WTC11 (cell line): ENCODE measurements at regions not wholly inside any gene's neighbourhood (a gene's known extent, or its start where the extent isn't known, plus 50 kb on each side); places are given as distances from the start of the nearest gene placed in this dataset.

Source experiments
- ATAC-seq: fragments of 200-7000 bp; cut with Tn5 transposase; 2 replicates; pipeline ENCODE4 v1.10.0; 2021; ENCODE audit warnings: mild to moderate bottlenecking, moderate library complexity
- CTCF ChIA-PET: fragments of 300-600 bp; sonication (Branson Sonifier 250); formaldehyde crosslinking; loops from one replicate; lab custom pipeline; 2021; ENCODE audit warnings: antibody characterized with exemption; lab: Charles Lee
- POLR2A ChIA-PET: fragments of 350-600 bp; sonication (Branson Sonifier 250); formaldehyde crosslinking; loops from one replicate; lab custom pipeline; 2021; ENCODE audit warnings: antibody characterized with exemption; lab: Charles Lee
- DNase-seq: peaks from one replicate; pipeline ENCODE4 v3.0.0; 2021; ENCODE audit warnings: low spot score
- H3K27ac Mint-ChIP-seq: 2 replicates; pipeline ENCODE4 v1.8.0; 2021; ENCODE audit warnings: mixed read lengths
- H3K27me3 Mint-ChIP-seq: 2 replicates; pipeline ENCODE4 v1.8.0; 2021; ENCODE audit warnings: low read depth, mild to moderate bottlenecking, moderate library complexity, mixed read lengths
- H3K36me3 Mint-ChIP-seq: 2 replicates; pipeline ENCODE4 v1.8.0; 2021; ENCODE audit warnings: mixed read lengths
- H3K4me1 Mint-ChIP-seq: 2 replicates; pipeline ENCODE4 v1.8.0; 2022; ENCODE audit warnings: mixed read lengths
- H3K4me3 Mint-ChIP-seq: 2 replicates; pipeline ENCODE4 v1.8.0; 2021; ENCODE audit warnings: mild to moderate bottlenecking, moderate library complexity, mixed read lengths
- H3K9me3 Mint-ChIP-seq: 2 replicates; pipeline ENCODE4 v1.8.0; 2021; ENCODE audit warnings: mixed read lengths
- AR ChIP-seq: fragments of 250-450 bp; sonication (Bioruptor Pico); IDR thresholded peaks from 2 replicates; pipeline ENCODE4 v1.9.0; 2021; ENCODE audit warnings: mild to moderate bottlenecking
- CDX4 ChIP-seq: fragments of 250-450 bp; sonication (Bioruptor Pico); IDR thresholded peaks from 2 replicates; pipeline ENCODE4 v1.9.0; 2021; ENCODE audit warnings: moderate library complexity, mild to moderate bottlenecking, inconsistent platforms, borderline replicate concordance
- E2F4 ChIP-seq: sonication (generic); formaldehyde crosslinking; IDR thresholded peaks from 2 replicates; pipeline ENCODE4 v1.8.1; 2022; ENCODE audit warnings: low read depth, mild to moderate bottlenecking, moderate library complexity, missing genetic modification reagents, borderline replicate concordance
- E2F5 ChIP-seq: sonication (generic); formaldehyde crosslinking; IDR thresholded peaks from 2 replicates; pipeline ENCODE4 v1.8.1; 2022; ENCODE audit warnings: mild to moderate bottlenecking, moderate library complexity, missing genetic modification reagents
- ESRRA ChIP-seq: sonication (generic); formaldehyde crosslinking; IDR thresholded peaks from 2 replicates; pipeline ENCODE4 v1.8.1; 2022; ENCODE audit warnings: mild to moderate bottlenecking, missing genetic modification reagents, borderline replicate concordance
- ETV6 ChIP-seq: sonication (generic); formaldehyde crosslinking; IDR thresholded peaks from 2 replicates; pipeline ENCODE4 v1.8.1; 2022; ENCODE audit warnings: mild to moderate bottlenecking, missing genetic modification reagents
- HMGA2 ChIP-seq: fragments of 250-450 bp; sonication (Bioruptor Pico); IDR thresholded peaks from 2 replicates; pipeline ENCODE4 v1.4.0; 2021; ENCODE audit warnings: mild to moderate bottlenecking, moderate library complexity
- NFATC4 ChIP-seq: fragments of 250-450 bp; sonication (Bioruptor Pico); IDR thresholded peaks from 2 replicates; pipeline ENCODE4 v1.9.0; 2021; ENCODE audit warnings: mild to moderate bottlenecking
- NFYB ChIP-seq: sonication (generic); formaldehyde crosslinking; conservative IDR thresholded peaks from 2 replicates; pipeline ENCODE4 v1.8.0; 2022; ENCODE audit warnings: low read depth, missing genetic modification reagents
- SMAD4 ChIP-seq: sonication (generic); formaldehyde crosslinking; IDR thresholded peaks from 2 replicates; pipeline ENCODE4 v1.8.0; 2022; ENCODE audit warnings: mild to moderate bottlenecking, missing genetic modification reagents
- TCF7 ChIP-seq: sonication (generic); formaldehyde crosslinking; IDR thresholded peaks from 2 replicates; pipeline ENCODE4 v1.8.0; 2022; ENCODE audit warnings: mild to moderate bottlenecking, low read depth, missing genetic modification reagents, moderate library complexity
- ZBTB43 ChIP-seq: sonication (generic); formaldehyde crosslinking; IDR thresholded peaks from 2 replicates; pipeline ENCODE4 v1.8.1; 2023; ENCODE audit warnings: mild to moderate bottlenecking, missing genetic modification reagents
- ZMAT4 ChIP-seq: fragments of 250-450 bp; sonication (Bioruptor Pico); IDR thresholded peaks from 2 replicates; pipeline ENCODE4 v1.9.0; 2021; ENCODE audit warnings: mild to moderate bottlenecking
- ZNF263 ChIP-seq: sonication (generic); formaldehyde crosslinking; IDR thresholded peaks from 2 replicates; pipeline ENCODE4 v1.8.1; 2022; ENCODE audit warnings: low read depth, mild to moderate bottlenecking, moderate library complexity, missing genetic modification reagents
- ZNF671 ChIP-seq: fragments of 250-450 bp; sonication (Bioruptor Pico); IDR thresholded peaks from 2 replicates; pipeline ENCODE4 v1.8.0; 2021; ENCODE audit warnings: mild to moderate bottlenecking
- TF ChIP-seq, protein P1 (sequence below): sonication (generic); formaldehyde crosslinking; conservative IDR thresholded peaks from 2 replicates; pipeline ENCODE4 v1.8.1; 2022; ENCODE audit warnings: mild to moderate bottlenecking, missing genetic modification reagents
- TF ChIP-seq, protein P2 (sequence below): fragments of 250-450 bp; sonication (Bioruptor Pico); IDR thresholded peaks from 2 replicates; pipeline ENCODE4 v2.1.2; 2022; ENCODE audit warnings: mild to moderate bottlenecking, moderate library complexity
- TF ChIP-seq, protein P3 (sequence below): sonication (generic); formaldehyde crosslinking; IDR thresholded peaks from 2 replicates; pipeline ENCODE4 v1.8.1; 2022; ENCODE audit warnings: mild to moderate bottlenecking, missing genetic modification reagents, moderate library complexity, borderline replicate concordance
- TF ChIP-seq, protein P4 (sequence below): sonication (generic); formaldehyde crosslinking; IDR thresholded peaks from 2 replicates; pipeline ENCODE4 v1.8.1; 2023; ENCODE audit warnings: mild to moderate bottlenecking, missing genetic modification reagents, borderline replicate concordance

DNA sequence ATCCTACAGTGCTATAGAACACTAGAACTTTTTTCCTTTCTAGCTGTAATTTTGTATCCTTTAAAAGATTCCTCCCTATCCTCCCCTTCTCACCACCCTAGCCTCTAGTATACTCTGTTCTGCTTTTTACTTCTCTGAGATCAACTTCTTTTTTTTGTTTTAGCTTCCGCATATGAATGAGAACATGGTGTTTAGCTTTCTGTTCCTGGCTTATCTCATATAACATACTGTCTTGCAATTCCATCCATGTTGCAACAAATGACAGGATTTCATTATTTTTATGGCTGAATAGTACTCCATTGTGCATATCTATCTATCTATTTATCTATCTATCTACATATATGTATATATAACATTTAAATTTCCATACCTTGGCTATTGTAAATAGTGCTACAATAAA is 126.0 kb upstream of the MAN2A1 start:
- ChIA-PET CTCF (no interaction called here), POLR2A (no interaction called here)
- ATAC-seq: no peak
- TF ChIP-seq ZNF263 (CRISPR knock-in tag) (no peak), E2F4 (no peak), TCF7 (CRISPR knock-in tag) (no peak), E2F5 (CRISPR knock-in tag) (no peak), ZMAT4 (CRISPR knock-in tag) (no peak), NFYB (CRISPR knock-in tag) (no peak), NFATC4 (no peak), CDX4 (no peak), ZNF671 (no peak), ESRRA (CRISPR knock-in tag) (no peak), ETV6 (CRISPR knock-in tag) (no peak)
- TF ChIP-seq, protein P1, sequence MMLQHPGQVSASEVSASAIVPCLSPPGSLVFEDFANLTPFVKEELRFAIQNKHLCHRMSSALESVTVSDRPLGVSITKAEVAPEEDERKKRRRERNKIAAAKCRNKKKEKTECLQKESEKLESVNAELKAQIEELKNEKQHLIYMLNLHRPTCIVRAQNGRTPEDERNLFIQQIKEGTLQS (CRISPR knock-in tag): no peak
- TF ChIP-seq, protein P2, sequence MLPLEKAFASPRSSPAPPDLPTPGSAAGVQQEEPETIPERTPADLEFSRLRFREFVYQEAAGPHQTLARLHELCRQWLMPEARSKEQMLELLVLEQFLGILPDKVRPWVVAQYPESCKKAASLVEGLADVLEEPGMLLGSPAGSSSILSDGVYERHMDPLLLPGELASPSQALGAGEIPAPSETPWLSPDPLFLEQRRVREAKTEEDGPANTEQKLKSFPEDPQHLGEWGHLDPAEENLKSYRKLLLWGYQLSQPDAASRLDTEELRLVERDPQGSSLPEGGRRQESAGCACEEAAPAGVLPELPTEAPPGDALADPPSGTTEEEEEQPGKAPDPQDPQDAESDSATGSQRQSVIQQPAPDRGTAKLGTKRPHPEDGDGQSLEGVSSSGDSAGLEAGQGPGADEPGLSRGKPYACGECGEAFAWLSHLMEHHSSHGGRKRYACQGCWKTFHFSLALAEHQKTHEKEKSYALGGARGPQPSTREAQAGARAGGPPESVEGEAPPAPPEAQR (CRISPR knock-in tag): no peak
- Mint-ChIP-seq H3K27me3 (no peaks in the 10 kb centered on the region; the same call in 1 of the 2 replicates), H3K36me3 (no peaks in the 10 kb centered on the region), H3K4me3 (no peak overlapping the region), H3K4me1 (no peaks in the 10 kb centered on the region), H3K9me3 (no peaks in the 10 kb centered on the region), H3K27ac (no peak overlapping the region)
- DNase-seq: no peak

DNA sequence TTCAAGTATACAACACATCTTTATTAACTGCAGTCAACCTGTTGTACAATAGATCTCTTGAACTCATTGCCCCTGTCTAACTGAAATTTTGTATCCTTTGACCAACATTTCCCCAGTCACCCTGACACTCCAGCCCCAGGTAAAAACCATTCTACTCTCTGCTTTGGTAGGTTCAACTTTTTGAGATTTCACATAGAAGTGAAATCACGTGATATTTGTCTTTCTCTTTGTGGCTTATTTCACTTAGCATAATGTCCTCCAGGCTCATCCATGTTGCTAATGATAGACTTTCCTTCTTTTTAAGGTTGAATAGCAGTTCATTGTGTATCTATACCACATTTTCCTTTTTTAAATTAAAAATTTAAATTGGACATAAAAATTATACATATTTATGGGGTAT is 126.5 kb upstream of the MAN2A1 start:
- DNase-seq: no peak
- H3K27me3 Mint-ChIP-seq: no peaks in the 10 kb centered on the region; the same call in 1 of the 2 replicates
- no peaks in the 10 kb centered on the region for H3K9me3 Mint-ChIP-seq
- TF ChIP-seq, protein P3, sequence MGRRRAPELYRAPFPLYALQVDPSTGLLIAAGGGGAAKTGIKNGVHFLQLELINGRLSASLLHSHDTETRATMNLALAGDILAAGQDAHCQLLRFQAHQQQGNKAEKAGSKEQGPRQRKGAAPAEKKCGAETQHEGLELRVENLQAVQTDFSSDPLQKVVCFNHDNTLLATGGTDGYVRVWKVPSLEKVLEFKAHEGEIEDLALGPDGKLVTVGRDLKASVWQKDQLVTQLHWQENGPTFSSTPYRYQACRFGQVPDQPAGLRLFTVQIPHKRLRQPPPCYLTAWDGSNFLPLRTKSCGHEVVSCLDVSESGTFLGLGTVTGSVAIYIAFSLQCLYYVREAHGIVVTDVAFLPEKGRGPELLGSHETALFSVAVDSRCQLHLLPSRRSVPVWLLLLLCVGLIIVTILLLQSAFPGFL: no peak
- TF ChIP-seq ZBTB43 (CRISPR knock-in tag) (no peak), HMGA2 (no peak), SMAD4 (CRISPR knock-in tag) (no peak), AR (CRISPR knock-in tag) (no peak)
- TF ChIP-seq, protein P4, sequence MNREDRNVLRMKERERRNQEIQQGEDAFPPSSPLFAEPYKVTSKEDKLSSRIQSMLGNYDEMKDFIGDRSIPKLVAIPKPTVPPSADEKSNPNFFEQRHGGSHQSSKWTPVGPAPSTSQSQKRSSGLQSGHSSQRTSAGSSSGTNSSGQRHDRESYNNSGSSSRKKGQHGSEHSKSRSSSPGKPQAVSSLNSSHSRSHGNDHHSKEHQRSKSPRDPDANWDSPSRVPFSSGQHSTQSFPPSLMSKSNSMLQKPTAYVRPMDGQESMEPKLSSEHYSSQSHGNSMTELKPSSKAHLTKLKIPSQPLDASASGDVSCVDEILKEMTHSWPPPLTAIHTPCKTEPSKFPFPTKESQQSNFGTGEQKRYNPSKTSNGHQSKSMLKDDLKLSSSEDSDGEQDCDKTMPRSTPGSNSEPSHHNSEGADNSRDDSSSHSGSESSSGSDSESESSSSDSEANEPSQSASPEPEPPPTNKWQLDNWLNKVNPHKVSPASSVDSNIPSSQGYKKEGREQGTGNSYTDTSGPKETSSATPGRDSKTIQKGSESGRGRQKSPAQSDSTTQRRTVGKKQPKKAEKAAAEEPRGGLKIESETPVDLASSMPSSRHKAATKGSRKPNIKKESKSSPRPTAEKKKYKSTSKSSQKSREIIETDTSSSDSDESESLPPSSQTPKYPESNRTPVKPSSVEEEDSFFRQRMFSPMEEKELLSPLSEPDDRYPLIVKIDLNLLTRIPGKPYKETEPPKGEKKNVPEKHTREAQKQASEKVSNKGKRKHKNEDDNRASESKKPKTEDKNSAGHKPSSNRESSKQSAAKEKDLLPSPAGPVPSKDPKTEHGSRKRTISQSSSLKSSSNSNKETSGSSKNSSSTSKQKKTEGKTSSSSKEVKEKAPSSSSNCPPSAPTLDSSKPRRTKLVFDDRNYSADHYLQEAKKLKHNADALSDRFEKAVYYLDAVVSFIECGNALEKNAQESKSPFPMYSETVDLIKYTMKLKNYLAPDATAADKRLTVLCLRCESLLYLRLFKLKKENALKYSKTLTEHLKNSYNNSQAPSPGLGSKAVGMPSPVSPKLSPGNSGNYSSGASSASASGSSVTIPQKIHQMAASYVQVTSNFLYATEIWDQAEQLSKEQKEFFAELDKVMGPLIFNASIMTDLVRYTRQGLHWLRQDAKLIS (CRISPR knock-in tag): no peak

More for the DNA sequence above, 126.5 kb upstream of the MAN2A1 start:
- H3K36me3 Mint-ChIP-seq: no peaks in the 10 kb centered on the region
- ChIA-PET CTCF (no interaction called here), POLR2A (no interaction called here)
- no peak for ATAC-seq
- no peak overlapping the region for H3K4me3 Mint-ChIP-seq
- H3K27ac Mint-ChIP-seq: no peak overlapping the region
- no peaks in the 10 kb centered on the region for H3K4me1 Mint-ChIP-seq
